ENCODE measurements at regions not wholly inside any gene's neighbourhood (a gene's known extent, or its start where the extent isn't known, plus 50 kb on each side); places are given as distances from the start of the nearest gene placed in this dataset.
"Not testable (repeated sequence)": the region's sequence is repeated elsewhere in the genome, so short reads cannot be mapped to it uniquely, and the experiment has no call there.

DNA sequence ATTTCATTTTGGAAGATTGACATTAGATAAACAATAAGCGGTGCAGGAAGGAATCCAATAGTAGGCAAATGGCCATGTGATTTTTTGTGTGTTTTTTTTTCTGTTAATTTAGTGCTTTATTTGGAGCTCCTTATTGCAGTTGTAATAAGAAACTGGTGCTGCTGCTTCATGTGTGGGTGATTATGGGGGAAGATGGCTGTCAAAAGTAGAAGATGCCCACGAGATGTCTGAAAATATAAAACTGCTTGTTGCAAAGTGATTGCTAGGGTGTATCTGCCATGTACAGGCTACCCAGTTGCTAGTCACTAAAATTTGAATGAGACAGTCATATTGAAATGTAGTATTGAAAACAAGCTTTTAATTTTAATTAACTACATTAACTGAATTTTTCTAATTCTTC lies 216.7 kb upstream of the FTMT start:
- Histone ChIP-seq H3K4me3 (no peak overlapping the region), H3K4me1 (no peaks in the 10 kb centered on the region), H3K36me3 (no peaks in the 10 kb centered on the region), H3K9me3 (replicated peaks) (no peaks in the 10 kb centered on the region), H3K27ac (replicated peaks) (no peak overlapping the region), H3K27me3 (ENCODE audit: low read depth) (no peaks in the 10 kb centered on the region)
- TF ChIP-seq, protein P1, sequence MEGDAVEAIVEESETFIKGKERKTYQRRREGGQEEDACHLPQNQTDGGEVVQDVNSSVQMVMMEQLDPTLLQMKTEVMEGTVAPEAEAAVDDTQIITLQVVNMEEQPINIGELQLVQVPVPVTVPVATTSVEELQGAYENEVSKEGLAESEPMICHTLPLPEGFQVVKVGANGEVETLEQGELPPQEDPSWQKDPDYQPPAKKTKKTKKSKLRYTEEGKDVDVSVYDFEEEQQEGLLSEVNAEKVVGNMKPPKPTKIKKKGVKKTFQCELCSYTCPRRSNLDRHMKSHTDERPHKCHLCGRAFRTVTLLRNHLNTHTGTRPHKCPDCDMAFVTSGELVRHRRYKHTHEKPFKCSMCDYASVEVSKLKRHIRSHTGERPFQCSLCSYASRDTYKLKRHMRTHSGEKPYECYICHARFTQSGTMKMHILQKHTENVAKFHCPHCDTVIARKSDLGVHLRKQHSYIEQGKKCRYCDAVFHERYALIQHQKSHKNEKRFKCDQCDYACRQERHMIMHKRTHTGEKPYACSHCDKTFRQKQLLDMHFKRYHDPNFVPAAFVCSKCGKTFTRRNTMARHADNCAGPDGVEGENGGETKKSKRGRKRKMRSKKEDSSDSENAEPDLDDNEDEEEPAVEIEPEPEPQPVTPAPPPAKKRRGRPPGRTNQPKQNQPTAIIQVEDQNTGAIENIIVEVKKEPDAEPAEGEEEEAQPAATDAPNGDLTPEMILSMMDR (IDR thresholded peaks at IDR 0.05; ENCODE audit: borderline replicate concordance) = no peak
- intact Hi-C loops (cut with micrococcal nuclease) = no loop called here
- DNase-seq = no peak

DNA sequence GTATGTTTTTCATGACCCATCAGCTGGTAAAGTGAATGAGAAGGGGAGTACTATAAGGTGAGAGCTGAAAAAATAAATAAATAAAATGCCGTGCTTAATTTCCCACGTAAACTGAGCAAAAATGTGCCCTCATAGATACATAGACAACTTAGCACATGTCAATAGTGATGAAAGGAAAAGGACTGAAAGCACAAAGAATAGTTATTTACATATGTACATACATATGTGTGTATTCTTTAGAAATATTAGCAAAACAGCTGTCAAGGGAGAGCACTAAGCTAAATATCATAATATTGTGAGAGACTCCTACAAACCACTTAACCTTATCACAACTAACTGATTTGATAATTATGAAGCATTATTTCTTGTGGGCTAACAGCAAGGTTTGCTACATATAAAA lies 213.6 kb upstream of the FTMT start:
- Histone ChIP-seq H3K27ac (replicated peaks) (no peak overlapping the region), H3K4me3 (no peak overlapping the region), H3K27me3 (ENCODE audit: low read depth) (no peaks in the 10 kb centered on the region), H3K36me3 (no peaks in the 10 kb centered on the region), H3K9me3 (replicated peaks) (no peaks in the 10 kb centered on the region), H3K4me1 (no peaks in the 10 kb centered on the region)
- TF ChIP-seq, protein P1 (IDR thresholded peaks at IDR 0.05; ENCODE audit: borderline replicate concordance) = no peak
- intact Hi-C loops (cut with micrococcal nuclease) = no loop called here
- no peak for DNase-seq

DNA sequence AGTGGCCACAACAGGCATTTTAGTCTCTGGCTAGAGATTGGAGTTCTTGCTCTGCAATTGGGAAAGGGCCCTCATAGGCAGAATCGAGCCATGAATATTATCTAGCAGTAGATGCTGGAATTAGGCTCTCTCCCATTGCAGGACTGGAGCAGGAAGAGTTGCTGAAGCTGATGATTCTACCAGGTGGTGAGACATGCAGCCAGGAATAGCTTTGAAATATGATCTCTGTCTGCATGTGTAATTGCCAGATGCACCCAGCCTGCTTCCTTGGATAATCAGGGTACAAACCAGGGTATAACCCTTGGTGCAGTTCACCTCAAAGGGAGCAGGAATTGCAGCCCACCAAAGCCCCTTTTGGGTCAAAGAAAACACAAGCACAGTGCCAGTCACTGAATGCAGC lies 211.4 kb upstream of the FTMT start:
- H3K4me3 ChIP-seq = no peak overlapping the region
- intact Hi-C loops (cut with micrococcal nuclease) = no loop called here
- no peak overlapping the region for H3K27ac ChIP-seq (replicated peaks)
- no peaks in the 10 kb centered on the region for H3K27me3 ChIP-seq (ENCODE audit: low read depth)
- peaks cover 5% of the 10 kb centered on the region for H3K9me3 ChIP-seq (replicated peaks)
- TF ChIP-seq, protein P1 (IDR thresholded peaks at IDR 0.05; ENCODE audit: borderline replicate concordance) = no peak
- DNase-seq = no peak
- H3K4me1 ChIP-seq = no peaks in the 10 kb centered on the region
- no peaks in the 10 kb centered on the region for H3K36me3 ChIP-seq

DNA sequence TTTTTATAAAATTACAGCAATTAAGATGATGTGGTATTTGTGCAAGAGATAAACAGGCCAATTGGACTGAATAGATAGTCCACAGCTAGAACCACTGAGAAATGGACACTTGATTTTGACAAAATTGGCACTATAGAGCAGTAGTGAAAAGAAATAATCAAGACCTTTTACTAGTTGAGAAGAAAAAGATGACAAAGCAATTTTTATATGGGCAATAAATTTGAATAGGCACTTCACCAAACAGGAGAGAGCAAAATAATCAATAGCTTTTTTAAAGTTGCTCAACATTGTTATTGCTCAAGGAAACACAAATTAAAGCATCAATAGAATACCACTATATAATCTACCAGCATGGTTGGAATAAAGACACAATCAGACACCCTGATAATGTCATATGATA lies 193.5 kb upstream of the FTMT start:
- TF ChIP-seq, protein P1 (IDR thresholded peaks at IDR 0.05; ENCODE audit: borderline replicate concordance) = no peak
- Histone ChIP-seq H3K36me3 (no peaks in the 10 kb centered on the region), H3K4me3 (no peak overlapping the region), H3K9me3 (replicated peaks) (peaks cover 5% of the 10 kb centered on the region), H3K4me1 (no peaks in the 10 kb centered on the region), H3K27ac (replicated peaks) (no peak overlapping the region), H3K27me3 (ENCODE audit: low read depth) (no peaks in the 10 kb centered on the region)
- DNase-seq = no peak
- intact Hi-C loops (cut with micrococcal nuclease) = no loop called here

DNA sequence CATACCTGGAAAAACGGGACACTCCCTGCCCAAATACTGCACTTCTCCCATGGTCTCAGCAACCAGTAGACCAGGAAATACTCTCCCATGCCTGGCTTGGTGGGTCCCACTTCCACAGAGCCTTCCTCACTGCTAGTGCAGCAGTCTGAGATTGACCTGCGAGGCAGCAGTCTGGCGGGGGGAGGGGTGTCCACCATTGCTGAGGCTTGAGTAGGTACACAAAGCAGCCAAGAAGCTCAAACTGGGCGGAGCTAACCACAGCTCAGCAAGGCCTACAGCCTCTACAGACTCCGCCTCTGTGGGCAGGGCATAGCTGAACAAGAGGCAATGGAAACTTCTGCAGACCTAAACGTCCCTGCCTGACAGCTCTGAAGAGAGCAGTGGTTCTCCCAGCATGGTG lies 191.5 kb upstream of the FTMT start:
- Histone ChIP-seq H3K27me3 (ENCODE audit: low read depth) (no peaks in the 10 kb centered on the region), H3K9me3 (replicated peaks) (peaks cover 17% of the 10 kb centered on the region), H3K4me3 (no peak overlapping the region), H3K36me3 (no peaks in the 10 kb centered on the region), H3K4me1 (no peaks in the 10 kb centered on the region), H3K27ac (replicated peaks) (no peak overlapping the region)
- no peak for DNase-seq
- TF ChIP-seq, protein P1 (IDR thresholded peaks at IDR 0.05; ENCODE audit: borderline replicate concordance) = no peak
- intact Hi-C loops (cut with micrococcal nuclease) = no loop called here

DNA sequence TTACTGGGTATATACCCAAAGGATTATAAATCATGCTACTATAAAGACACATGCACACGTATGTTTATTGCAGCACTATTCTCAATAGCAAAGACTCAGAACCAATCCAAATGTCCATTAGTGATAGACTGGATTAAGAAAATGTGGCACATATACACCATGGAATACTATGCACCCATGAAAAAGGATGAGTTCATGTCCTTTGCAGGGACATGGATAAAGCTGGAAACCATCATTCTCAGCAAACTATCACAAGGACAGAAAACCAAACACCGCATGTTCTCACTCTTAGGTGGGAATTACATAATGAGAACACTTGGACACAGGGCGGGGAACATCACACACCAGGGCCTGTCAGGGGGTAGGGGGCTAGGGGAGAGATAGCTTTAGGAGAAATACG lies 186.1 kb upstream of the FTMT start:
- H3K27ac ChIP-seq (replicated peaks); H3K4me1 ChIP-seq; H3K4me3 ChIP-seq; H3K27me3 ChIP-seq (ENCODE audit: low read depth); H3K36me3 ChIP-seq; DNase-seq; intact Hi-C loops (cut with micrococcal nuclease): not testable (repeated sequence)
- H3K9me3 ChIP-seq (replicated peaks) = peaks cover 29% of the 10 kb centered on the region

All from left ventricle myocardium inferior (tissue), 1 donor.